Stimulated activated CD8-positive, alpha-beta memory T cell treated with anti-CD3 and anti-CD28 coated beads, Interleukin-2, amount 100 ng/mL, for 48 hours (primary cell): ENCODE measurements at regions not wholly inside any gene's neighbourhood (a gene's known extent, or its start where the extent isn't known, plus 50 kb on each side); places are given as distances from the start of the nearest gene placed in this dataset.
"Not testable (repeated sequence)": the region's sequence is repeated elsewhere in the genome, so short reads cannot be mapped to it uniquely, and the experiment has no call there.

Experiments
- DNase-seq, 2 donors: peaks; one replicate each; pipeline ENCODE4 v3.0.0-alpha.2; 2020; ENCODE audit warnings: low read depth in 2 of 2

DNA sequence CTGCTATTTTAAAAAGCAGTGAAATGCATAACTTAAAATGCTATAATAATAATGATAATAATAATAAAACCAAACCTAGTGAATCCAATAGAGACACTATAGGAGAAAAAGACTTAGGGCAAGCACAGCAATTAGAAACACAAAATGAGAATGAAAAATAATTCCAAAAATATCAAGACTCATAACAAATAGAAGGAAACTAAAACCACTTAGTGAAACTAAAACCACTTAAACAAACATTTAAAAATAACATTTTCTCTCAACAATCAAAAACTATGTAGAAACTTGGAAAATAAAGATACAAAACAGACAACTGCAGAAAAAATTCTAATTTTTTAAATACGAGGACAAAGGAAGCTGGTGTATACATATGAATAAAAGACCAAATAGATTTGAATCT lies 655.2 kb upstream of the NRG3 start:
- DNase-seq, result no peak

- no peak for DNase-seq
Measured at GRCh38 chr10:81248886-81249285, 626.1 kb upstream of the NRG3 start.

- no peak for DNase-seq
Measured at GRCh38 chr10:81251457-81252115, 623.4 kb upstream of the NRG3 start.

GRCh38 chr10:81264991-81265390 lies 610.0 kb upstream of the NRG3 start:
- not testable (repeated sequence) for DNase-seq

- no peak for DNase-seq
Measured at GRCh38 chr10:81270051-81270450, 604.9 kb upstream of the NRG3 start.

DNA sequence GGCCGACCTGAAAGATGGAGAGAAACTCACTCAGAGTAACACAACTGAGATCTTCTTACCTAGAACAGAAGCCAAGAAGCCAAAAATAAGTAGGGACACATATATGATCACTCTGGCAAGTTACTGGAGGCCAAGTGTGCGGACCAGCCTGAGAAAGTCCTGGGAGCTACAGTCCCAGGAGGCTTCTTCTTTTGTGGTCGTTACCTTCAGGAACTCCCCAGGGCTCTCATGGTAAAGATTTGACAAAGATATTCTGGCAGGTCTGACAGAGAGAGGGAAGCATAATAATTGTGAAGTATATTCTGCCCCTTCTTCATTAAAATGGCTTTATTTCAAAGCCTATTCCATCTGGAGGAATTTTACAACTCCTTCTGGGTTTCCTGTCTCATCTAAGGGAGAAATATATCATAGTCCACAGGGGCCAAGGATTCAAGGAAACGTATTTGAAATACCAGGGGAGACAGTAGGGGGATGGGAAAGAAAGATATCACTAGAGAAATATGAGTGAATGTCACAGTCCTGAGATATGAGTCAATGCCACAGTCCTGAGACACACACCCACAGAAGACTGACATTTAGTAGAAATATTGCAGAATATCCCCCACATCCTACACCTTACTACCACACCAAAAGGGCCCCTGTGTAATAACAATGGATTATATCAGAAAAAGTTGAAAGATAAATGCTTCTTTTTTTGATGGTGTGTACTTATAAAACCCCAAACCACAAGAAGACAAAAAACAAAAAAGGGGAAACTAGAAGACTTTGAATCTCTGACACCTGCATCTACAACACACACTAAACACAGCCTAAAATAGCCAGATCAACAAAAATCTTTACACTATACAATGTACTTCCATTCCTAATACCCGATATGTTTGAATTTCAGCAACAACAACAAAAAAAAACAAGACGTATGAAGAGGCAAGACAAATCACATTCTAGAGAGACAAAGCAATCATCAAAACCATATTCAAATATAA lies 594.2 kb upstream of the NRG3 start:
- DNase-seq, result no peak

DNA sequence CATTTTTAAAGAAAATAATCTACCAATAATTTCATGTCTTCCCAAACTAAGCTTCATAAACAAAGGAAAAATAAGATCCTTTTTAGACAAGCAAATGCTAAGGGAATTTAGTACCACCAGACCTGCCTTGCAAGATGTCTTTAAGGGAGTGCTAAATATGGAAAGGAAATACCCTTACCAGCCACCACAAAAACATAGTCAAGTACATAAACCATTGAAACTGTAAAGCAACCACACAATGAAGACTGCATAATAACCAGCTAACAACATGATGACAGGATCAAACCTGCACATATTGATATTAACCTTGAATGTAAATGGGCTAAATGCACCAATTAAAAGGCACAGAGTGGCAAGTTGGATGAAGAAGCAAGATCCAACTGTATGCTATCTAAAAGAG lies 586.5 kb upstream of the NRG3 start:
- DNase-seq, result no peak

DNA sequence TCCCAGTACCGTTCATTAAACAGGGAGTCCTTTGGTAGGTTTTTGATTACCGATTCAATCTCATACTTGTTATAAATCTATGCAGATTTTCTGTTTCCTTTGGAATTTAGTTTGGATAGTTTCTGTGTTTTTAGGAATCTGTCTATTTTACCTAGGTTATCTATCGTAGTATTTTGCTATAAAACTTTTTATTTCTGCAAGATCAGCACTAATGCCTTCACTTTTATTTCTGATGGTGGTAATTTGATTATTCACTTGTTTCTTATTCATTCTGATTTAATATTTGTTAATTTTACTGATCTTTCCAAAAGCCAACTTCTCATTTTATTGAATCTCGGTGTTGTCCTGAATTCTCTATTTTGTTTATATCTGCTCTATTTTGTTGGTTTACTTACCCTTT lies 577.7 kb upstream of the NRG3 start:
- DNase-seq, result no peak

GRCh38 chr10:81303656-81304055 lies 571.3 kb upstream of the NRG3 start:
- DNase-seq, result no peak

DNA sequence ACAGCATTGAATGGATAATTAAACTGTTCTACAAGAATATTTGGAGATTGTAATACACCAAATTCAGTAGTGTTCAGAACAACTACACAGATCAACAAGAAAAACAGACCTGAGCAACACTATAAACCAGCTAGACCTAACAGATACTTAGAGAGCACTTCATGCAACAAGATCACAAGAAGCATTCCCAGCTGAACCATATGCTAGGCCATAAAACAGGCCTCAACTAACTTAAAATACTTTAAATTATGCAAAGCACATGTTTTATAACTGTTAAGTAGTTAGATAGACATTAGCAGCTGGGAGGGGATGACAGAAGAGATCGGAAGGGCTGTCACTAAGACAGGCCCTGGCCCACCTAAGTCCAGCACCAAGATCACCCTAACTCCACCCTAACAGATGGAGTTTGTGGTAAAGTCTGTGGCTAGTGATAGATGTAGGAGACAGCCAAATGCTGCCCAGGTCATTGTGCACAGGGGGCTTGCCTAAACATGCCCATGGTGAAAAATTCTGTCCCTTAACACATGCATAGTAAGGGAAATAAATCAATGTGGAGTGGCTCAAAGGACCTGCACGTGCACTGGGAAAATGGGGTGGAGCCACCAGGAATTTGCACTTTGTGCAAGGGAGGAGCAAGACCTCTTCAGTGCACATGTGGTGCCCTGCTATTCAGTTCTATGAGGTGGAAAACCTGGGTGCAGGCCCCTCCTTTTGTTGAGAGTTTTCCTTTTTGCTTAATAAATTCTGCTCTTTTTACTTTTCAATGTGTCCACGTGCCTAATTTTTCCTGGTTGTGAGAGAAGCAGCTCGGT lies 567.8 kb upstream of the NRG3 start:
- no peak for DNase-seq

- no peak for DNase-seq
Measured at GRCh38 chr10:81309041-81309552, 565.9 kb upstream of the NRG3 start.

DNA sequence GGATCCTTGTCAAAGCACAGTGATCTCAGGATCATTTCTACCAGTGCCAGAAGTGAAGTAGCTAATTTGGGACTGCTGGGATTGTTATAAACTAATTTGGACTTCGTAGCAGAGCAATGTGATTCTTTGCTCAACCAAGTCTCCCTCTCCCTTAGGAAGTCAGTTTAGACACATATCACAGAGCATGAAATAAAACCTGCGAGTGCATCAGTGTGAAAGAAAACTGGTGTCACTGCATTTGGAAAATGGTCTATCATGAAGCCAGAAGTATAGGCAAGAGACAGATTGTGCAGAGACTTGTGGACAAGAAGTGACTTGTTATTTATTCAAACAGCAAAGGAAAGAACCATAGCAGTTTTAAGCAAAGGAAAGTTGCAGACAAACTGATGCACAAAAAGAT lies 560.5 kb upstream of the NRG3 start:
- DNase-seq, result no peak

- DNase-seq, result no peak
Measured at GRCh38 chr10:81315026-81315425, 560.0 kb upstream of the NRG3 start.

GRCh38 chr10:81348003-81348402 lies 527.0 kb upstream of the NRG3 start:
- DNase-seq, result no peak

DNA sequence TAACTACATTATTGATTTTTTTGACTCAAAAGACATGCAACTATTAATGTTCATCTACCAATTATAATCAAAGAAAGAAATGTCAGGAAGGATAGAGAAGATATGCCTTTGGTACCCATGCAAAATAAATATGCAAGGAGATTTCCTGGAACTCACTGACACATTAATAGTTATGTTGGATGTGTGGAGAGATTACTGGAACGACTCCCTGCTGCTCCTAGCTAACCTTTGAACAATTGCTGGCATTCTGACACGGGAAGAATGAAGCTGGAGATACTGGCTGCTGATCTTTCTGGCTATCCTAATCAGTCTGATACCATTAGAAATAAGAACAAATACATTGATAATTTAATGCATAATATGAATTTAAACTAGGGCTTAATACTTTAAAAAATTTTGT lies 507.9 kb upstream of the NRG3 start:
- no peak for DNase-seq

- DNase-seq, result no peak
Measured at GRCh38 chr10:81386817-81387216, 488.2 kb upstream of the NRG3 start.

DNA sequence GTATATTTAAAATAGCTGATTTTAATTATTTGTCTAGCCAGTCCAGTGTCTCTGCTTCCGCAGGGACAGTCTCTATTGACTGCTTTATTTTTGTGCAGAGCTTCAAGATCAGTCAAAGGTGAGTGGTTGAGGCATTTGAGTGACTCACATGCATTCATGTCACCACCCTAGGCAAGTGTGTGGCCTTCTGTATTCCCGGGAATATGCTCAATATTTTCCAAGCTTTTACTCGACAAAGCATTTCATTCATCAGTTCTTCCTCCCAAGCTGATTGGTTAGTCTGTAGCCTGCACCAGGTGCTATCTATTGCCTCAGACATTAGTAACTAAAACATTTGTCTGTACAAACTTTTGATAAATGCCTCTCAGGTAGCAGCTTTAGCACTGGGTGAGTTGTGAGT lies 471.5 kb upstream of the NRG3 start:
- no peak for DNase-seq

DNA sequence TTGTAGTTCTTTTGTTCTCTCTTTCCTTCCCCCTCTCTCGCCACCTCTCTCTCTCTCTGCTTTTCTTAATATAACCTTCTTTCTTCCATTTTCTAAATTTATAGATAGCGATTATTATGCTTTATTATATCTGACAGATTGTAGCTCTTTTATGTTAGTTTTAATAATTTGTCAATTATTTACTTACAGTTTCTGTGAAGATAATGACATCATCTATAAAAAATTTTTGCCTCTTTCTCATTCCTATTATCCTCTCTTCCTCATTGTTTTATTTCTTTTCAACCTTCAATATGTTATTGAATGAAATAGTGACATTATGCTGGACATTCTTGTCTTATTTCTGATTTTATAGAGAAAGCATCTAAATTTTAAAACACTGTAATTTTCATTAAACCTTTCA lies 469.6 kb upstream of the NRG3 start:
- DNase-seq, result no peak

- DNase-seq, result no peak
Measured at GRCh38 chr10:81414038-81414437, 461.0 kb upstream of the NRG3 start.

GRCh38 chr10:81426722-81427121 lies 448.3 kb upstream of the NRG3 start:
- DNase-seq, result no peak

- no peak for DNase-seq
Measured at GRCh38 chr10:81428456-81429134, 446.4 kb upstream of the NRG3 start.

- DNase-seq, result no peak
Measured at GRCh38 chr10:81439445-81439844, 435.5 kb upstream of the NRG3 start.
